GM21367 (cell line): ENCODE measurements at regions not wholly inside any gene's neighbourhood (a gene's known extent, or its start where the extent isn't known, plus 50 kb on each side); places are given as distances from the start of the nearest gene placed in this dataset.
"Not testable (repeated sequence)": the region's sequence is repeated elsewhere in the genome, so short reads cannot be mapped to it uniquely, and the experiment has no call there.

Experiments
- ATAC-seq: cut with Tn5 transposase; IDR thresholded peaks from one replicate; pipeline ENCODE4 v1.9.1; 2021; ENCODE audit not compliant: unreplicated experiment

- no peak for ATAC-seq
These were observed 1219.3 kb upstream of the WWC1 start for GRCh38 chr5:167071981-167072610.

- no peak for ATAC-seq
These were observed 1209.9 kb upstream of the WWC1 start for GRCh38 chr5:167081561-167081960.

- ATAC-seq: no peak
These were observed 1194.6 kb upstream of the WWC1 start for GRCh38 chr5:167096816-167097215.

- ATAC-seq: no peak
These were observed 1187.1 kb upstream of the WWC1 start for GRCh38 chr5:167104351-167104750.

- ATAC-seq: no peak
These were observed 1185.5 kb upstream of the WWC1 start for GRCh38 chr5:167105941-167106340.

GRCh38 chr5:167107684-167108083 is 1183.8 kb upstream of the WWC1 start:
- ATAC-seq: no peak

GRCh38 chr5:167108266-167108665 is 1183.2 kb upstream of the WWC1 start:
- ATAC-seq: not testable (repeated sequence)

GRCh38 chr5:167112556-167112955 is 1178.9 kb upstream of the WWC1 start:
- no peak for ATAC-seq

GRCh38 chr5:167122267-167122666 is 1169.2 kb upstream of the WWC1 start:
- ATAC-seq: no peak

- ATAC-seq: no peak
These were observed 1168.3 kb upstream of the WWC1 start for GRCh38 chr5:167123126-167123525.

GRCh38 chr5:167128581-167128980 is 1162.9 kb upstream of the WWC1 start:
- no peak for ATAC-seq

GRCh38 chr5:167140548-167141291 is 1150.7 kb upstream of the WWC1 start:
- ATAC-seq: no peak

GRCh38 chr5:167143716-167144115 is 1147.7 kb upstream of the WWC1 start:
- ATAC-seq: no peak

- ATAC-seq: no peak
These were observed 1145.6 kb upstream of the WWC1 start for GRCh38 chr5:167145841-167146240.

GRCh38 chr5:167147879-167148278 is 1143.6 kb upstream of the WWC1 start:
- ATAC-seq: no peak

GRCh38 chr5:167150661-167151060 is 1140.8 kb upstream of the WWC1 start:
- ATAC-seq: no peak

- ATAC-seq: no peak
These were observed 1138.9 kb upstream of the WWC1 start for GRCh38 chr5:167152561-167152960.

- ATAC-seq: no peak
These were observed 1135.9 kb upstream of the WWC1 start for GRCh38 chr5:167155387-167156005.

GRCh38 chr5:167156446-167156845 is 1135.0 kb upstream of the WWC1 start:
- ATAC-seq: no peak

- ATAC-seq: no peak
These were observed 1132.9 kb upstream of the WWC1 start for GRCh38 chr5:167158588-167158987.

- ATAC-seq: no peak
These were observed 1131.1 kb upstream of the WWC1 start for GRCh38 chr5:167160388-167160787.

- no peak for ATAC-seq
These were observed 1124.7 kb upstream of the WWC1 start for GRCh38 chr5:167166696-167167095.
